Stimulated activated CD4-positive, alpha-beta T cell treated with anti-CD3 and anti-CD28 coated beads, Interleukin-12 subunit alpha, Interleukin-12 subunit beta, amount 100 ng/mL, for 24 hours (primary cell): ENCODE measurements at regions not wholly inside any gene's neighbourhood (a gene's known extent, or its start where the extent isn't known, plus 50 kb on each side); places are given as distances from the start of the nearest gene placed in this dataset.

ENCODE experiments used
- DNase-seq, 2 experiments: peaks; one replicate each; pipeline ENCODE4 v3.0.0-alpha.2; 2020; ENCODE audit warnings: low read depth in 2 of 2

- no peak for DNase-seq
Observed at GRCh38 chr2:212945526-212945925, 205.9 kb downstream of the IKZF2 start.

GRCh38 chr2:212943351-212943750 is 208.1 kb downstream of the IKZF2 start:
- no peak for DNase-seq

- no peak for DNase-seq
Observed at GRCh38 chr2:212941361-212941760, 210.1 kb downstream of the IKZF2 start.

- DNase-seq, result no peak
Observed at GRCh38 chr2:212940816-212941215, 210.6 kb downstream of the IKZF2 start.

- no peak for DNase-seq
Observed at GRCh38 chr2:212939777-212940531, 211.5 kb downstream of the IKZF2 start.

- DNase-seq, result no peak
Observed at GRCh38 chr2:212938144-212938793, 213.1 kb downstream of the IKZF2 start.

GRCh38 chr2:212936572-212936971 is 214.8 kb downstream of the IKZF2 start:
- no peak for DNase-seq

- DNase-seq, result no peak
Observed at GRCh38 chr2:212935752-212936151, 215.7 kb downstream of the IKZF2 start.

GRCh38 chr2:212931271-212931670 is 220.1 kb downstream of the IKZF2 start:
- no peak for DNase-seq

- no peak for DNase-seq
Observed at GRCh38 chr2:212930556-212931260, 220.7 kb downstream of the IKZF2 start.

- no peak for DNase-seq
Observed at GRCh38 chr2:212929971-212930370, 221.4 kb downstream of the IKZF2 start.

GRCh38 chr2:212929116-212929515 is 222.3 kb downstream of the IKZF2 start:
- DNase-seq, result no peak

GRCh38 chr2:212928681-212929080 is 222.7 kb downstream of the IKZF2 start:
- DNase-seq, result no peak

- DNase-seq, result no peak
Observed at GRCh38 chr2:212926940-212927339, 224.5 kb downstream of the IKZF2 start.

- DNase-seq, result no peak
Observed at GRCh38 chr2:212923393-212923792, 228.0 kb downstream of the IKZF2 start.

- no peak for DNase-seq
Observed at GRCh38 chr2:212922701-212923100, 228.7 kb downstream of the IKZF2 start.

GRCh38 chr2:212921711-212922110 is 229.7 kb downstream of the IKZF2 start:
- no peak for DNase-seq

- DNase-seq, result no peak
Observed at GRCh38 chr2:212921061-212921460, 230.4 kb downstream of the IKZF2 start.

GRCh38 chr2:212919238-212919637 is 232.2 kb downstream of the IKZF2 start:
- no peak for DNase-seq

GRCh38 chr2:212918336-212918735 is 233.1 kb downstream of the IKZF2 start:
- DNase-seq, result no peak

- no peak for DNase-seq
Observed at GRCh38 chr2:212915121-212915782, 236.2 kb downstream of the IKZF2 start.

- no peak for DNase-seq
Observed at GRCh38 chr2:212914392-212914791, 237.0 kb downstream of the IKZF2 start.
